ENCODE measurements at regions not wholly inside any gene's neighbourhood (a gene's known extent, or its start where the extent isn't known, plus 50 kb on each side); places are given as distances from the start of the nearest gene placed in this dataset.

DNA sequence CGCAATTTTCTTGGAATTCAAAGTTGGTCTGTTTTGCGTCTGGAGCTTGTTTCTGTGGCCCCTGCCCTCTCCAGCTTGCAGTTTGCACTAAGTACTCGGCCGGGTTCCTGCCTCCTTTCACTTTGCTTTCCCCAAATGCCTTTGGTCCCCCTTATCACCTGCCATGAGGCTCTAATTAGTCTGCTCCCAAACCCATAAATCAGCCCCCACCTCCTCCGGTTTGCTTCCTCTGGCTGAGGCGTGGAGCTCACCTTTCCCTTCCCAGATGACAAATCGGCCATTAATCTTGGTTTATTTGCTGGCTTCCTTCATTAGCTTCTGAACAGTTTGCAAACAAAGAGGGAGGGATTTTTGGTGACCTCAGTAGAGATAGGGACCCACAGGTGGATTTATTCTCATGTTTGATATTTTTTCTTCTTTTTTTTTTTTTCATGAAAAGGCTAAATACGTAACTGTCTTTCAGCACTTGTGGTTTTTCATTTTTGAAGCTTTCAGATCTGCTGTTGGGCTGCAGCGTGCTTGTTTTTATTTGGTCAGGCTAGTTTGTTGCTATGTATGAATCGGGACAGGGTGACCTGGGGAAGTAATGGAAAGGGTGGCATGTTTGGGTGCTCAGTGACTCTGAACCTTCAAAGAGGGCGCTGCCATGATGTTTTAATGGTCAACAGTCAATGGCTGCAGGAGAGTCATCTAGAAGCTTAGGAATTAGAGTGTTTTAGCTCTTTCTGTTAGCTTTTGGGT lies 121.7 kb upstream of the JAG1 start:
- no peak overlapping the region for H3K4me3 ChIP-seq (replicated peaks; ENCODE audit: low read depth, low read length)
- DNase-seq (ENCODE audit: extremely low read depth, insufficient read length): no peak
- H3K36me3 ChIP-seq (ENCODE audit: control insufficient read depth, insufficient read depth, low read length): no peaks in the 10 kb centered on the region
- TF ChIP-seq, protein P1, sequence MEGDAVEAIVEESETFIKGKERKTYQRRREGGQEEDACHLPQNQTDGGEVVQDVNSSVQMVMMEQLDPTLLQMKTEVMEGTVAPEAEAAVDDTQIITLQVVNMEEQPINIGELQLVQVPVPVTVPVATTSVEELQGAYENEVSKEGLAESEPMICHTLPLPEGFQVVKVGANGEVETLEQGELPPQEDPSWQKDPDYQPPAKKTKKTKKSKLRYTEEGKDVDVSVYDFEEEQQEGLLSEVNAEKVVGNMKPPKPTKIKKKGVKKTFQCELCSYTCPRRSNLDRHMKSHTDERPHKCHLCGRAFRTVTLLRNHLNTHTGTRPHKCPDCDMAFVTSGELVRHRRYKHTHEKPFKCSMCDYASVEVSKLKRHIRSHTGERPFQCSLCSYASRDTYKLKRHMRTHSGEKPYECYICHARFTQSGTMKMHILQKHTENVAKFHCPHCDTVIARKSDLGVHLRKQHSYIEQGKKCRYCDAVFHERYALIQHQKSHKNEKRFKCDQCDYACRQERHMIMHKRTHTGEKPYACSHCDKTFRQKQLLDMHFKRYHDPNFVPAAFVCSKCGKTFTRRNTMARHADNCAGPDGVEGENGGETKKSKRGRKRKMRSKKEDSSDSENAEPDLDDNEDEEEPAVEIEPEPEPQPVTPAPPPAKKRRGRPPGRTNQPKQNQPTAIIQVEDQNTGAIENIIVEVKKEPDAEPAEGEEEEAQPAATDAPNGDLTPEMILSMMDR (IDR thresholded peaks at IDR 0.05; ENCODE audit: insufficient read depth, low read length, poor library complexity, severe bottlenecking): no peak
- H3K27me3 ChIP-seq (replicated peaks; ENCODE audit: control insufficient read depth, insufficient read depth, low read length): no peaks in the 10 kb centered on the region

DNA sequence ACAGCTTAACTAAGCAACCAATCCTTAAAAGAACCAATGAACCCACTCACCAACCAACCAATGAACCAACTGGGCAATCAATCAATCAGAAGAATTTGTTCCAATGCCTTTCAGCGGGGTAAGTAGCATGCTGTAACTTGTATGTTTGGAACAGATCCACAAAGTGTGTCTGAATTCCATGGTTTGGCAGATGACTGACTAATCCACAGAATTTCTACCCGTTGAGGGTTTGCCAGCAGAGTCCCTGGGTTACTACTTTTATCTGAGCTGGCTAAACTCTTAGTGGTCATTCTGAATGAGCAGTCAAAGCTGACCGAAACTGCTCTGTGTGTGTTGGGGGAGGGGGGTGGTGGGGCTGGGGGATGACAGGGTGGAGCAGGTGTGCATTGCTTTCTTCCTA lies 125.0 kb upstream of the JAG1 start:
- H3K27me3 ChIP-seq (replicated peaks; ENCODE audit: control insufficient read depth, insufficient read depth, low read length): no peaks in the 10 kb centered on the region
- TF ChIP-seq, protein P1 (IDR thresholded peaks at IDR 0.05; ENCODE audit: insufficient read depth, low read length, poor library complexity, severe bottlenecking): no peak
- H3K4me3 ChIP-seq (replicated peaks; ENCODE audit: low read depth, low read length): no peak overlapping the region
- no peak for DNase-seq (ENCODE audit: extremely low read depth, insufficient read length)
- H3K36me3 ChIP-seq (ENCODE audit: control insufficient read depth, insufficient read depth, low read length): no peaks in the 10 kb centered on the region

- TF ChIP-seq, protein P1 (IDR thresholded peaks at IDR 0.05; ENCODE audit: insufficient read depth, low read length, poor library complexity, severe bottlenecking): no peak
- Histone ChIP-seq H3K4me3 (replicated peaks; ENCODE audit: low read depth, low read length) (no peak overlapping the region), H3K27me3 (replicated peaks; ENCODE audit: control insufficient read depth, insufficient read depth, low read length) (no peaks in the 10 kb centered on the region; the same call in 1 of the 2 replicates), H3K36me3 (ENCODE audit: control insufficient read depth, insufficient read depth, low read length) (no peaks in the 10 kb centered on the region)
- no peak for DNase-seq (ENCODE audit: extremely low read depth, insufficient read length)
Observed at GRCh38 chr20:10799735-10800134, 125.9 kb upstream of the JAG1 start.

DNA sequence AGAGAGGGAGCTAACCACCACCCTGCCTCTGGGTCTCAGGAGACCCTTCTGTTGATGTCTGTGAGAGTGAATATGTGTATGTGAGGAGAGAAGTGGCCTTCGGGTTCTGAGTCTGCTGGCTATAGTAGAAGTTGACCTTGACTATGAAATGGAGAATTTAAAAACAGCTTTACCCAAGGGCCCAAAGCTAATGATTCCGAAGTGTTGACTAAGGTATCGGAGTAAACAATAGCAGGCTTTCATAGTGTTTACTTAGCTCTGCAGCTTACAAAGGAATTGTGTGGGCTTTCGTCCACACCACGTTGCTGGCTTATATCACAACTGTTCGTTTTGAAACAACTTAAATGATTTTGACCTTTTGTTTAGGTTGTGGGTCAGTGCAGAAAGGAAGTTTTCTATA lies 126.5 kb upstream of the JAG1 start:
- Histone ChIP-seq H3K4me3 (replicated peaks; ENCODE audit: low read depth, low read length) (no peak overlapping the region), H3K27me3 (replicated peaks; ENCODE audit: control insufficient read depth, insufficient read depth, low read length) (no peaks in the 10 kb centered on the region; the same call in 1 of the 2 replicates), H3K36me3 (ENCODE audit: control insufficient read depth, insufficient read depth, low read length) (no peaks in the 10 kb centered on the region)
- no peak for DNase-seq (ENCODE audit: extremely low read depth, insufficient read length)
- TF ChIP-seq, protein P1 (IDR thresholded peaks at IDR 0.05; ENCODE audit: insufficient read depth, low read length, poor library complexity, severe bottlenecking): no peak

DNA sequence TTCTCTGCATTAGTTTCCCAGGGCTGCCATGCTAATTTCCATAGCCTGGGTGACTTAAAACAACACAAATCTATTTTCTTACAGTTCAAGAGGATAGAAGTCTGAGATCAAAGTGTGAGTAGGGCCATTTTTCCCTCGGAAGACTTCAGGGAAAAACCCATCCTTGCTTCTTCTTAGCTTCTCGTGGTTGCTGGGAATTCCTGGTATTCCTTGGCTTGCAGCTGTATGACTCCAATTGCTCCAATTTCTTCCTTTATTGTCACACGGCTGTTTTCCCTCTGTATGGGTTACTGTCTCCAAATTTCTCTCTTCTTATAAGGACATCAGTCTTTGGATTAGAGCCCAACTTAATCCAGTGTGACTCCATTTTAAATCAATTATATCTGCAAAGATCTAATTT lies 128.4 kb upstream of the JAG1 start:
- no peak for DNase-seq (ENCODE audit: extremely low read depth, insufficient read length)
- TF ChIP-seq, protein P1 (IDR thresholded peaks at IDR 0.05; ENCODE audit: insufficient read depth, low read length, poor library complexity, severe bottlenecking): no peak
- Histone ChIP-seq H3K27me3 (replicated peaks; ENCODE audit: control insufficient read depth, insufficient read depth, low read length) (no peaks in the 10 kb centered on the region; the same call in 1 of the 2 replicates), H3K36me3 (ENCODE audit: control insufficient read depth, insufficient read depth, low read length) (no peaks in the 10 kb centered on the region), H3K4me3 (replicated peaks; ENCODE audit: low read depth, low read length) (no peak overlapping the region)
